ENCODE measurements at regions not wholly inside any gene's neighbourhood (a gene's known extent, or its start where the extent isn't known, plus 50 kb on each side); places are given as distances from the start of the nearest gene placed in this dataset.

GRCh38 chr9:29701971-29702370 is 2128.7 kb upstream of the C9orf72 start:
- Histone ChIP-seq H3K4me1 (ENCODE audit: control insufficient read depth, insufficient read depth, low read length) (no peaks in the 10 kb centered on the region), H3K4ac (ENCODE audit: low read depth, low read length) (no peak overlapping the region), H2AK5ac (ENCODE audit: low read depth, low read length) (no peak overlapping the region), H2BK15ac (ENCODE audit: low read depth, low read length) (no peak overlapping the region), H3K9me3 (ENCODE audit: control insufficient read depth, insufficient read depth, low read length) (no peaks in the 10 kb centered on the region), H4K20me1 (ENCODE audit: insufficient read depth, low read length) (no peaks in the 10 kb centered on the region), H2AFZ (replicated peaks; ENCODE audit: low read length, poor library complexity) (no peak overlapping the region), H2BK5ac (ENCODE audit: low read depth, low read length, poor library complexity, severe bottlenecking) (no peak overlapping the region), H3K23ac (ENCODE audit: low read depth, low read length) (no peak overlapping the region), H4K5ac (ENCODE audit: low read depth, low read length) (no peak overlapping the region), H3K9ac (ENCODE audit: low read depth, low read length) (no peak overlapping the region), H4K8ac (ENCODE audit: low read depth in 2 of 2, low read length in 2 of 2) (no peak overlapping the region), H4K91ac (ENCODE audit: insufficient read depth, low read depth, low read length) (no peak overlapping the region), H3K18ac (ENCODE audit: low read depth, low read length) (no peak overlapping the region), H2BK20ac (ENCODE audit: low read depth, low read length) (no peak overlapping the region), H3K27me3 (ENCODE audit: control insufficient read depth, insufficient read depth, low read length) (no peaks in the 10 kb centered on the region), H3K4me3 (ENCODE audit: insufficient read depth, low read depth, low read length) (no peak overlapping the region), H3K27ac (ENCODE audit: insufficient read depth, low read length) (no peak overlapping the region), H3K14ac (replicated peaks; ENCODE audit: low read depth, low read length) (no peak overlapping the region), H3K9me1 (ENCODE audit: insufficient read depth, low read length) (no peaks in the 10 kb centered on the region), H2AK9ac (replicated peaks; ENCODE audit: low read depth, low read length, poor library complexity) (no peak overlapping the region), H2BK120ac (ENCODE audit: low read depth, low read length) (no peak overlapping the region), H3K56ac (ENCODE audit: extremely low read depth, insufficient read depth, low read length) (no peak overlapping the region), H3K36me3 (ENCODE audit: control insufficient read depth, insufficient read depth, low read length) (no peaks in the 10 kb centered on the region), H3K4me2 (ENCODE audit: low read depth, low read length) (no peak overlapping the region), H3K79me1 (ENCODE audit: low read depth in 1 of 2, low read length in 2 of 2) (no peaks in the 10 kb centered on the region)
- ChIA-PET CTCF (no interaction called here), POLR2A (ENCODE audit: unreplicated experiment) (no interaction called here)
- DNase-seq (no peak), ATAC-seq (ENCODE audit: low read depth) (no peak)
- BruUV-seq (replicated peaks) = no TSS peak
- intact Hi-C loops (cut with micrococcal nuclease) = no loop called here
- no peak for TF ChIP-seq FOS (IDR thresholded peaks at IDR 0.05; ENCODE audit: low read depth, low read length)
- dilution Hi-C loops (cut with HindIII; ENCODE audit: low sequenced_read_pairs, unreplicated experiment) = no loop called here
- in situ Hi-C loops (cut with MboI; ENCODE audit: low sequenced_read_pairs) = no loop called here
